ENCODE measurements at regions not wholly inside any gene's neighbourhood (a gene's known extent, or its start where the extent isn't known, plus 50 kb on each side); places are given as distances from the start of the nearest gene placed in this dataset.

GRCh38 chr2:21633466-21633865 is 509.7 kb downstream of the TDRD15 start:
- TF ChIP-seq ZNF302 (tag by site-specific recombination; IDR thresholded peaks at IDR 0.05; ENCODE audit: low read depth): no peak
- TF ChIP-seq ZNF843 (tag by site-specific recombination; IDR thresholded peaks at IDR 0.05): no peak
- TF ChIP-seq SP7 (tag by site-specific recombination; IDR thresholded peaks at IDR 0.05): no peak
- no peak for TF ChIP-seq YY2 (tag by site-specific recombination; IDR thresholded peaks at IDR 0.05)
- no peaks in the 10 kb centered on the region for H3K4me1 ChIP-seq (ENCODE audit: control insufficient read depth, insufficient read depth, low read length)
- H3K9me3 ChIP-seq (ENCODE audit: control insufficient read depth, insufficient read depth, low read depth, low read length): no peaks in the 10 kb centered on the region
- no peak overlapping the region for H3K27ac ChIP-seq (ENCODE audit: extremely low read depth, low read depth, low read length)
- POLR2A ChIA-PET: no interaction called here
- CTCF ChIA-PET: no interaction called here
- no peak overlapping the region for H3K4me3 ChIP-seq (ENCODE audit: low read depth, low read length)
- no peaks in the 10 kb centered on the region for H3K36me3 ChIP-seq (ENCODE audit: control insufficient read depth in 2 of 2, insufficient read depth in 1 of 2, low read length in 2 of 2)

GRCh38 chr2:21633911-21634310 is 510.1 kb downstream of the TDRD15 start:
- ChIA-PET CTCF (no interaction called here), POLR2A (no interaction called here)
- H3K9me3 ChIP-seq (ENCODE audit: control insufficient read depth, insufficient read depth, low read depth, low read length): no peaks in the 10 kb centered on the region
- no peaks in the 10 kb centered on the region for H3K4me1 ChIP-seq (ENCODE audit: control insufficient read depth, insufficient read depth, low read length)
- TF ChIP-seq ZNF473 (tag by site-specific recombination; IDR thresholded peaks at IDR 0.05) (no peak), ZNF785 (tag by site-specific recombination; IDR thresholded peaks at IDR 0.05) (no peak), PRDM10 (tag by site-specific recombination; IDR thresholded peaks at IDR 0.05) (no peak), ZNF560 (tag by site-specific recombination; IDR thresholded peaks at IDR 0.05; ENCODE audit: borderline replicate concordance) (no peak), ZNF366 (tag by site-specific recombination; conservative IDR thresholded peaks at IDR 0.05) (no peak), ZBTB48 (tag by site-specific recombination; IDR thresholded peaks at IDR 0.05) (no peak), TRIM28 (IDR thresholded peaks at IDR 0.05; ENCODE audit: borderline replicate concordance, low read length) (no peak), ZNF324 (tag by site-specific recombination; IDR thresholded peaks at IDR 0.05) (no peak), ZSCAN30 (tag by site-specific recombination; IDR thresholded peaks at IDR 0.05) (no peak), BCL6B (tag by site-specific recombination; IDR thresholded peaks at IDR 0.05) (no peak), ZBTB44 (tag by site-specific recombination; IDR thresholded peaks at IDR 0.05) (no peak), PRDM4 (tag by site-specific recombination; IDR thresholded peaks at IDR 0.05) (no peak), ZNF658 (tag by site-specific recombination; IDR thresholded peaks at IDR 0.05) (no peak)
- no peak overlapping the region for H3K27ac ChIP-seq (ENCODE audit: extremely low read depth, low read depth, low read length)
- no peak overlapping the region for H3K4me3 ChIP-seq (ENCODE audit: low read depth, low read length)
- no peaks in the 10 kb centered on the region for H3K36me3 ChIP-seq (ENCODE audit: control insufficient read depth in 2 of 2, insufficient read depth in 1 of 2, low read length in 2 of 2)

All from HEK293 (cell line).